ENCODE measurements at regions not wholly inside any gene's neighbourhood (a gene's known extent, or its start where the extent isn't known, plus 50 kb on each side); places are given as distances from the start of the nearest gene placed in this dataset.

GRCh38 chr6:97401533-97401932 lies 118.5 kb upstream of the MMS22L start:
- TF ChIP-seq EZH2 (IDR thresholded peaks at IDR 0.05; ENCODE audit: low read depth, low read length, severe bottlenecking) = no peak
- no peak for TF ChIP-seq ASH2L (IDR thresholded peaks at IDR 0.05; ENCODE audit: low read length)
- TF ChIP-seq CTCF (IDR thresholded peaks at IDR 0.05; ENCODE audit: control extremely low read depth in 1 of 3, insufficient read depth in 1 of 3, low read depth in 1 of 3, low read length in 3 of 3) = no peak
- TF ChIP-seq CHD1 (IDR thresholded peaks at IDR 0.05; ENCODE audit: low read depth, low read length) = no peak
- no peak for TF ChIP-seq POLR2AphosphoS5 (IDR thresholded peaks at IDR 0.05; ENCODE audit: low read depth, low read length)
- no peak for TF ChIP-seq KDM4A (IDR thresholded peaks at IDR 0.05; ENCODE audit: low read depth, low read length, severe bottlenecking)
- no peak for TF ChIP-seq EGR1 (IDR thresholded peaks at IDR 0.05; ENCODE audit: borderline replicate concordance, low read depth, low read length)
- no peak for TF ChIP-seq POU5F1 (IDR thresholded peaks at IDR 0.05; ENCODE audit: low read depth, low read length)
- no peak for TF ChIP-seq MAX (IDR thresholded peaks at IDR 0.05)
- TF ChIP-seq USF2 (IDR thresholded peaks at IDR 0.05; ENCODE audit: low read length) = no peak
- TF ChIP-seq PHF8 (conservative IDR thresholded peaks at IDR 0.05; ENCODE audit: low read depth, low read length) = no peak
